DMS153 treated with DMSO at 0.1 percent for 48 hours (cell line): ENCODE measurements at regions not wholly inside any gene's neighbourhood (a gene's known extent, or its start where the extent isn't known, plus 50 kb on each side); places are given as distances from the start of the nearest gene placed in this dataset.

ENCODE experiments used
- DNase-seq: peaks from one replicate; lab custom pipeline; 2025; ENCODE audit not compliant: unreplicated experiment; lab: John Stamatoyannopoulos, UW

GRCh38 chr10:107244122-107244521 is 79.6 kb upstream of the SORCS1 start:
- no peak for DNase-seq

GRCh38 chr10:107238275-107238674 is 73.8 kb upstream of the SORCS1 start:
- DNase-seq, result no peak

DNA sequence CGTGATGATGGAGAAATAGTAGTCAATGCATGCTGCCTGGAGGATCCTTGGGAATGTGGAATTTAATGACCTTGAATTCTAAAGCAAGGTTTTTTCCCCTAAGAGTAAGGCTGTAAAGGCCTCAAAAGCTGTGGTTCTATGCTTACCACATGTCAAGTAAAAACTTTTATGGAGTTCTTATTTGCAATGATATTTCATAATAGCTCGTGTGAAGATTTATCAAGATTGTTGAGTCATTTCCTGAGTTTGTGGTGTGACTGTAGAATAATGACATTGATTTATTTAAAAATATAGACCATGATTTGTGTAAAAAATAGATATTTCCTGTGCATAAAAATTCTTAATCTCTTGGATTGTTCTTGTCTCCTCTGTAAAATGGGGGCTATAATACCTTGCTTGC is 67.5 kb upstream of the SORCS1 start:
- no peak for DNase-seq

GRCh38 chr10:107230887-107231286 is 66.4 kb upstream of the SORCS1 start:
- no peak for DNase-seq

GRCh38 chr10:107215681-107216080 is 51.2 kb upstream of the SORCS1 start:
- DNase-seq, result no peak
